GM19395 (cell line): ENCODE measurements at regions not wholly inside any gene's neighbourhood (a gene's known extent, or its start where the extent isn't known, plus 50 kb on each side); places are given as distances from the start of the nearest gene placed in this dataset.
"Not testable (repeated sequence)": the region's sequence is repeated elsewhere in the genome, so short reads cannot be mapped to it uniquely, and the experiment has no call there.

Source experiments
- ATAC-seq: cut with Tn5 transposase; IDR thresholded peaks from one replicate; pipeline ENCODE4 v1.9.1; 2021; ENCODE audit warnings: mild to moderate bottlenecking, moderate library complexity; ENCODE audit not compliant: unreplicated experiment

DNA sequence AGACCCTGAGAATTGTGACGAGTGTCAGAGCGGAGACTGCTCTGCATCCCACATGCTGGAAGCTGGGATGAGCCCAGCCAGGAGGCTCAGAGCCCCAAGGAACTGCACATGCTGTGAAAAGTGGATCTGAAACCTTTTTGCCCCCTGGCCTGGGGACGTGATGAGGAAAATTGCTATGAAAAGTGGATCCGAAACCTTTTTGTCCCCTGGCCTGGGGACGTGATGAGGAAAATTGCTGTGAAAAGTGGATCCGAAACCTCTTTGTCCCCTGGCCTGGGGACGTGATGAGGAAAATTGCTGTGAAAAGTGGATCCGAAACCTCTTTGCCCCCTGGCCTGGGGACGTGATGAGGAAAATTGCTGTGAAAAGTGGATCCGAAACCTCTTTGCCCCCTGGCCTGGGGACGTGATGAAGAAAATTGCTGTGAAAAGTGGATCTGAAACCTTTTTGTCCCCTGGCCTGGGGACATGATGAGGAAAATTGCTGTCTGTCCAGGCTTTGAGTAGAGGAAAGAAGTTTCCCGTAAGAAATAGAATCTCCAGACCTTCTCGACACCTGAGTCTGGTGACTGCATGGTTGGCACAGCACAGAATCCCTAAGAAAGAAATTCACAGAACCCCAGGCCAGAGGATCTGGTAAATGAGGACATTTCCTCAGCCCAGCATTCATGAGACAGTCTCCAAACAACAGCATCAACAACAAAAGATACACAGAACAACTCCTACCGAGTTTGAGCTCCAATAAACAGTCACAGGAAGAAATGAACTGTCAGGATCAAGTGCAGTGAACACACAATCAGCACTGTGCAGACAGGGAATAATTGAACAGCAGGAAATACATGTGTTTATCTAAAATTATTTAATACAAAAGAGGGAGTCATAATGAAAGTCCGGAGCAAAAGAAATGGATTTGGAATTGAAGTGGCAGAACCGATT is 188.8 kb downstream of the LAT start:
- not testable (repeated sequence) for ATAC-seq

- not testable (repeated sequence) for ATAC-seq
Measured at GRCh38 chr16:29172098-29172724, 187.4 kb downstream of the LAT start.

GRCh38 chr16:29171296-29171695 is 186.4 kb downstream of the LAT start:
- not testable (repeated sequence) for ATAC-seq

GRCh38 chr16:29170393-29171119 is 185.7 kb downstream of the LAT start:
- not testable (repeated sequence) for ATAC-seq

GRCh38 chr16:29169295-29169994 is 184.6 kb downstream of the LAT start:
- not testable (repeated sequence) for ATAC-seq

DNA sequence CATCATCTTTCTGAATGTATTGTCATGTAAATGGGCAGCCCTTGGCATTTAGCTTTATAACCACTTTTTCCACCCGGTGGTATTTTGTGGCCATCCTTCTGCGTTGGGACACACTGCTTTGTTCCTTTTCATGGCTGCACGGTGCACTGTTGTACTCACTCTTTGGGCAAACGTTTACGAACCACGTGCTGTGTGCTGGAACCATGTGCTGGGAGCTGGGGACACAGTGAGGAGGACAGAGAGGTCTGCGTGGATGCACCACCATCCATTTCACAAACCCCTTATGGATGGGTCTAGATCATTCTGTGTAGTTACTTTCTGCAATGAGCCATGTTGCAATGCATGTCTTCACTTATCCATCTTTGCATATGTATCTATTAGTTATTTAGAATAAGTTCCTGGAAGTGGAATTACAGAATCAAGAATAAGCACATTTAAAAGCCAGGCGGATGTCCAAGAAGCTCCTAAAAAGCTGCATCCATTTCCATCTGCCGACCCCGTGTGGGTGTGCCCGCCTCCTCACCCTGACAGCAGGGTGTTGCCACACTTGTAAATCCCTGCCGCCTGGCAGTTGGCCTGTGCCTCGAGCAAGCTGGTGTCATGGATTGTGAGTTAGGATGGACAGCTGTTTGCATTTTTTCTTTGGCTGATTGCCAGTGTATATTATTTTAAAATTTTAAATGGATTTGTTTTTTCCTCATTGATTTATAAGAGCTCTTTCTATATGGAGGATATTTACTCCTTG is 183.8 kb downstream of the LAT start:
- ATAC-seq: not testable (repeated sequence)

- ATAC-seq: not testable (repeated sequence)
Measured at GRCh38 chr16:29164442-29165089, 179.7 kb downstream of the LAT start.

DNA sequence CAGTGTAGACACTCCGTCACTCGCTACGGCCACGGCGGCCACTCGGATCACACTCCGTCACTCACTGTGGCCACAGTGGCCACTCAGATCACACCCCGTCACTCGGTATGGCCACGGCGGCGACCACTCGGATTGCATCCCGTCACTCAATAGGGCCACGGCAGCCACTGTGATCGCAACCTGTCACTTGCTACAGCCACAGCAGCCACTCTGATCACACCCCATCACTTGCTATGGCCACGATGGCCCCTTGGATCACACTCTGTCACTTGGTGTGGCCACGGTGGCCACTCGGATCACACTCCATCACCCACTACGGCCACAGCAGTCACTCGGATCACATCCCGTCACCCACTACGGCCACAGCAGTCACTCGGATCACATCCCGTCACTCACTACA is 175.3 kb downstream of the LAT start:
- ATAC-seq: not testable (repeated sequence)

GRCh38 chr16:29159603-29160002 is 174.8 kb downstream of the LAT start:
- not testable (repeated sequence) for ATAC-seq

- no peak for ATAC-seq
Measured at GRCh38 chr16:29158785-29159184, 173.9 kb downstream of the LAT start.

GRCh38 chr16:29158031-29158784 is 173.4 kb downstream of the LAT start:
- ATAC-seq: not testable (repeated sequence)

DNA sequence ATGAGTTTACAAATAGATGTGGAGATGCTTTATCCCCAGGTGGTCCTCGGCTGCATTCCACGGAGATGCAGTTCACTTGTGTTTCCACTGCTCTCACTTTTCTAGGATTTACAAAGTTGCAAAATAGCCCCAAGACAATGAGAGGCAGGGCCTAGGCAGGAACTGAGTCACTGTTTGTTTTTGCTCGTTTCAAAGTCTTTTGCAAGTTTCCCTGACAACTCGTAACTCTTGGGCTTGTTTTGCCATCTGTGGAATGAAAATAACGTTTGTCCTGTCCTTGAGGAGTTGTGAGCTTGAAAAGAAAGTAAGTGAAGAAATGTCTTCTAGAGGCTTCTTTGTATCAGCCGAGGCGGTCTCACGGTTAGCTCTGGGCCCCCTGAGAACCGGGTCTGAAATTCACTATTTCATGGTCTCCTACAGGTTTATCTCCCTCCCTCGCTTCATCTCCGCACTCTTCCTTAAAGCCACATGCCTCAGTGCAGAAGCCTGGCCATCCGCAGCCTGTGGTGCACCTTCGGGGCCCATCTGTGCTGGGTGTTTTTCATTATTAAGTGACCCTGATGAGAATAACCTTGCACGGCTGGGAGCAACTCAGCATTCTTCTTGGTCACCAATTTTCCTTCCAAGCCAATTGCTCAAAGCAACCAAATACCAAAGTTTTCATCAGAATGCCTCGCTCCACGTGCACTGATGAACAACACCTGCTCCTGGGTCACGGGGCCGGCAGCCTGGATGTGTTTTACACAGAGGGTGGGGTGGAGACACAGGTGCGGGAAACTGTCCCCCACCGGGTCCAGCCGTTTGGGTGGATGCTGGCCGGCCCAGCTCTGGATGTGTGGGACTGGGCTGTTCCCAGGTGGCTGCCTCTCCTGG is 172.4 kb downstream of the LAT start:
- not testable (repeated sequence) for ATAC-seq

DNA sequence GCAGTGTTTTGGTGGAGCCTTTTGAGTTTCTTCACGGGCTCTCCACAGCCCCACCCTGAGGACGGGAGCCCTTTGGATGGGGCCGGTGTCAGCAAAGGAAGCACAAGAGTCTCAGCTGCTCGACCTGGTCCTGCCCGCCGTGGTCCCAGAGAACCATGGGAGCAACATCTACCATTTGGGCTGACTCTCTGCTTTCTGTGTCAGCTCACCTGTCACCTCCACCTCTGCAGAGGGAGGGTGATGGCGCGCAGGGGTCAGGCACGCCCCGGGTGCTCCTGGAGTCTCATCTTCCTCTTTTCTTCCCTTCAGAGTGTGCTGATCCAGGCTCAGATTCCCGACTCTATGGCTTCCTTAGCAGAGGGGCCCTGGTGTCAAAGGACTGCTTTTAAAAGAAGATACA is 171.7 kb downstream of the LAT start:
- no peak for ATAC-seq

DNA sequence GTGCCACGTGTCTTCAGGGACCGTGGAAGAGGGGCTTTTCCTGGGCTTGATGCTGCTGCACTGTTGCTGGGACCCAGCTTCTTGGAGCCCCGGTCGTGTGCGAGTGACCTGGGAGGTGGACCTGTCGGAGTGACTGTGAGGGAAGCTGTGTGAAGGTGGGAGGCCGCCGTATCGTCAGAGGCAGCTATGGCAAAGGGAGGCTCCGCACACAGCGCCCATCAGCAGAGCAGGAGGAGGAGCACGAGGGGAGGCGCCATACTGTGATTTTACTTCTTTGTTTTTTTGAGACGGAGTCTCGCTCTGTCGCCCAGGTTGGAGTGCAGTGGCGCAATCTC is 171.0 kb downstream of the LAT start:
- not testable (repeated sequence) for ATAC-seq

DNA sequence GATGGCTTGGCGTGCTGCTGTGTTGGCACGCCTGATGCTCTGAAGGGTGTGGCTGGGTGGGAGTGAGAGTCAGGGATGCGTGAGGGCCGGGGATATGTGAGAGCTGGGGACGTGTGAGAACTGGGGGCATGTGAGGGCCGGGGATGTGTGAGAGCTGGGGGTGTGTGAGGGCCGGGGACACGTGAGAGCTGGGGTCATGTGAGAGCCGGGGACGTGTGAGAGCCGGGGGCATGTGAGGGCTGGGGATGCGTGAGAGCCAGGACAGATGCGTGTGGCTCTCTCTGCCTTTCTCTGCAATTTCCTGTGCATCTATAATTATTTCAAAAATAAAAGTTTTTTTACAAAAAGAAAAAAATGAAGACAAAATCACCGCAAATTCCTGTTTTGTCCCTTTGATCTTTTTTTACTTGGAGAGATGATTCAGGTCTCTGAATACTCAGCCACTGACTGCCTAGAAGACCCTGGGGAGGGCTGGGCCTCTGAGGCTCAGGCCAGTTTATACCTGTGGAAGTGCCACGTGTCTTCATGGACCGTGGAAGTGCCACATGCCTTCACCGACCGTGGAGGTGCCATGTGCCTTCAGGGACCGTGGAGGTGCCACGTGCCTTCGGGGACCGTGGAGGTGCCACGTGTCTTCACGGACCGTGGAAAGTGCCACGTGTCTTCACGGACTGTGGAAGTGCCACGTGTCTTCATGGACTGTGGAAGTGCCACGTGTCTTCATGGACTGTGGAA is 170.4 kb downstream of the LAT start:
- ATAC-seq: not testable (repeated sequence)

DNA sequence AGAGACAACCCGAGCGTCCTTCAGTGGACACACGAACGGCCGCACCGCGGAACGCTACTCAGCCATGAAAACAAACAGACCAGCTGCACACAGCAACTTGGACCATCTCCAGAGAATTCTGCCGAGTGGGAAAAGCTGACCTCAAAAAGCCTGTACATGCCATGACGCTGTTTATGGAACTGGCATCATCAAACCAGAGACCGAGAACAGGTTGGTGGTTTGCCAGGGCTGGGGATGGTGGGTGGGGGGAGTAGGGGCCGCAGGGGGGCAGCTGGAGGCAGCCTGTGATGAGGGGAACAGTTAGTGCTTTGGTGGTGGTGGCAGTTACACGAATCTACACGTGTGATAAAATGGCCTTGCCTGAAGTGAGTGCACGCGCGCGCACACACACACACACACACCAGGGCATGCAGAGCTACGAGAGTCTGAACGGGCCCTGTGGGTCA is 169.8 kb downstream of the LAT start:
- ATAC-seq: no peak

- ATAC-seq: no peak
Measured at GRCh38 chr16:29154088-29154487, 169.2 kb downstream of the LAT start.
